ENCODE measurements at regions not wholly inside any gene's neighbourhood (a gene's known extent, or its start where the extent isn't known, plus 50 kb on each side); places are given as distances from the start of the nearest gene placed in this dataset.

DNA sequence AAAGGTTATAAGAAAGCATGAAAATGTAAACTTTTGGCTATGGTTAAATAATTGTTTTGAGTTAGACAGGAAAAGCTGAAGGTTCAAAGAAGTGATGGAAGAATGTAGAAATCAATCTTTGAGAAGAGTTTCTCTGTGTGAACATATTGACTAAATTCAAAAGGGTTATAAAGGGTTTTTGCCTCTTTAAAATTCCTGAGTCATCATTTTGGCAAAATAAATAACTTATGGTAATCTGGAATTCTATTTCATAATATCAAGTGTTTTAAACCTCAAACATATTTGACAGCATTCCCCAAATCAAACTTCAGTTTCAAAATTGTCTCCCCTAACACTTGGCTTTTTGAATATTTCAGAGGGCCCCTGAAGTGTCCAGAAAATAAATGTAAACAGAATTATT is 60.6 kb upstream of the SPINK5 start (continued):
- TF ChIP-seq, protein P1, sequence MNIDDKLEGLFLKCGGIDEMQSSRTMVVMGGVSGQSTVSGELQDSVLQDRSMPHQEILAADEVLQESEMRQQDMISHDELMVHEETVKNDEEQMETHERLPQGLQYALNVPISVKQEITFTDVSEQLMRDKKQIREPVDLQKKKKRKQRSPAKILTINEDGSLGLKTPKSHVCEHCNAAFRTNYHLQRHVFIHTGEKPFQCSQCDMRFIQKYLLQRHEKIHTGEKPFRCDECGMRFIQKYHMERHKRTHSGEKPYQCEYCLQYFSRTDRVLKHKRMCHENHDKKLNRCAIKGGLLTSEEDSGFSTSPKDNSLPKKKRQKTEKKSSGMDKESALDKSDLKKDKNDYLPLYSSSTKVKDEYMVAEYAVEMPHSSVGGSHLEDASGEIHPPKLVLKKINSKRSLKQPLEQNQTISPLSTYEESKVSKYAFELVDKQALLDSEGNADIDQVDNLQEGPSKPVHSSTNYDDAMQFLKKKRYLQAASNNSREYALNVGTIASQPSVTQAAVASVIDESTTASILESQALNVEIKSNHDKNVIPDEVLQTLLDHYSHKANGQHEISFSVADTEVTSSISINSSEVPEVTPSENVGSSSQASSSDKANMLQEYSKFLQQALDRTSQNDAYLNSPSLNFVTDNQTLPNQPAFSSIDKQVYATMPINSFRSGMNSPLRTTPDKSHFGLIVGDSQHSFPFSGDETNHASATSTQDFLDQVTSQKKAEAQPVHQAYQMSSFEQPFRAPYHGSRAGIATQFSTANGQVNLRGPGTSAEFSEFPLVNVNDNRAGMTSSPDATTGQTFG (tag by site-specific recombination; IDR thresholded peaks at IDR 0.05; ENCODE audit: borderline replicate concordance): no peak
- no peak for TF ChIP-seq ZNF341 (tag by site-specific recombination; IDR thresholded peaks at IDR 0.05; ENCODE audit: low read depth)
- TF ChIP-seq ZNF776 (tag by site-specific recombination; IDR thresholded peaks at IDR 0.05; ENCODE audit: borderline replicate concordance): no peak
- TF ChIP-seq ZNF571 (tag by site-specific recombination; IDR thresholded peaks at IDR 0.05): no peak
- TF ChIP-seq ZNF600 (tag by site-specific recombination; IDR thresholded peaks at IDR 0.05): no peak

- Histone ChIP-seq H3K9me3 (ENCODE audit: control insufficient read depth, insufficient read depth, low read depth, low read length) (no peaks in the 10 kb centered on the region), H3K4me1 (ENCODE audit: control insufficient read depth, insufficient read depth, low read length) (no peaks in the 10 kb centered on the region), H3K36me3 (ENCODE audit: control insufficient read depth in 2 of 2, insufficient read depth in 1 of 2, low read length in 2 of 2) (no peaks in the 10 kb centered on the region), H3K4me3 (ENCODE audit: low read depth, low read length) (no peak overlapping the region), H3K27ac (ENCODE audit: extremely low read depth, low read depth, low read length) (no peak overlapping the region)
- POLR2A ChIA-PET: no interaction called here
- CTCF ChIA-PET: no interaction called here
- TF ChIP-seq, protein P1 (tag by site-specific recombination; IDR thresholded peaks at IDR 0.05; ENCODE audit: borderline replicate concordance): no peak
- TF ChIP-seq BCL6B (tag by site-specific recombination; IDR thresholded peaks at IDR 0.05): no peak
- TF ChIP-seq ZNF521 (tag by site-specific recombination; IDR thresholded peaks at IDR 0.05): no peak
- TF ChIP-seq ZBTB26 (tag by site-specific recombination; optimal IDR thresholded peaks at IDR 0.05): no peak
- TF ChIP-seq INSM2 (tag by site-specific recombination; IDR thresholded peaks at IDR 0.05): no peak
- no peak for TF ChIP-seq ZNF138 (tag by site-specific recombination; IDR thresholded peaks at IDR 0.05; ENCODE audit: borderline replicate concordance)
- no peak for TF ChIP-seq ZNF571 (tag by site-specific recombination; IDR thresholded peaks at IDR 0.05)
- TF ChIP-seq, protein P2, sequence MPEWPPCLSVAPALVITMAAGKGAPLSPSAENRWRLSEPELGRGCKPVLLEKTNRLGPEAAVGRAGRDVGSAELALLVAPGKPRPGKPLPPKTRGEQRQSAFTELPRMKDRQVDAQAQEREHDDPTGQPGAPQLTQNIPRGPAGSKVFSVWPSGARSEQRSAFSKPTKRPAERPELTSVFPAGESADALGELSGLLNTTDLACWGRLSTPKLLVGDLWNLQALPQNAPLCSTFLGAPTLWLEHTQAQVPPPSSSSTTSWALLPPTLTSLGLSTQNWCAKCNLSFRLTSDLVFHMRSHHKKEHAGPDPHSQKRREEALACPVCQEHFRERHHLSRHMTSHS (tag by site-specific recombination; IDR thresholded peaks at IDR 0.05): no peak
- no peak for TF ChIP-seq KLF8 (tag by site-specific recombination; IDR thresholded peaks at IDR 0.05)
- TF ChIP-seq, protein P3, sequence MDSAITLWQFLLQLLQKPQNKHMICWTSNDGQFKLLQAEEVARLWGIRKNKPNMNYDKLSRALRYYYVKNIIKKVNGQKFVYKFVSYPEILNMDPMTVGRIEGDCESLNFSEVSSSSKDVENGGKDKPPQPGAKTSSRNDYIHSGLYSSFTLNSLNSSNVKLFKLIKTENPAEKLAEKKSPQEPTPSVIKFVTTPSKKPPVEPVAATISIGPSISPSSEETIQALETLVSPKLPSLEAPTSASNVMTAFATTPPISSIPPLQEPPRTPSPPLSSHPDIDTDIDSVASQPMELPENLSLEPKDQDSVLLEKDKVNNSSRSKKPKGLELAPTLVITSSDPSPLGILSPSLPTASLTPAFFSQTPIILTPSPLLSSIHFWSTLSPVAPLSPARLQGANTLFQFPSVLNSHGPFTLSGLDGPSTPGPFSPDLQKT (IDR thresholded peaks at IDR 0.05; ENCODE audit: borderline replicate concordance, low read depth, low read length): no peak
- TF ChIP-seq ZNF132 (tag by site-specific recombination; IDR thresholded peaks at IDR 0.05; ENCODE audit: borderline replicate concordance): no peak
- TF ChIP-seq, protein P4, sequence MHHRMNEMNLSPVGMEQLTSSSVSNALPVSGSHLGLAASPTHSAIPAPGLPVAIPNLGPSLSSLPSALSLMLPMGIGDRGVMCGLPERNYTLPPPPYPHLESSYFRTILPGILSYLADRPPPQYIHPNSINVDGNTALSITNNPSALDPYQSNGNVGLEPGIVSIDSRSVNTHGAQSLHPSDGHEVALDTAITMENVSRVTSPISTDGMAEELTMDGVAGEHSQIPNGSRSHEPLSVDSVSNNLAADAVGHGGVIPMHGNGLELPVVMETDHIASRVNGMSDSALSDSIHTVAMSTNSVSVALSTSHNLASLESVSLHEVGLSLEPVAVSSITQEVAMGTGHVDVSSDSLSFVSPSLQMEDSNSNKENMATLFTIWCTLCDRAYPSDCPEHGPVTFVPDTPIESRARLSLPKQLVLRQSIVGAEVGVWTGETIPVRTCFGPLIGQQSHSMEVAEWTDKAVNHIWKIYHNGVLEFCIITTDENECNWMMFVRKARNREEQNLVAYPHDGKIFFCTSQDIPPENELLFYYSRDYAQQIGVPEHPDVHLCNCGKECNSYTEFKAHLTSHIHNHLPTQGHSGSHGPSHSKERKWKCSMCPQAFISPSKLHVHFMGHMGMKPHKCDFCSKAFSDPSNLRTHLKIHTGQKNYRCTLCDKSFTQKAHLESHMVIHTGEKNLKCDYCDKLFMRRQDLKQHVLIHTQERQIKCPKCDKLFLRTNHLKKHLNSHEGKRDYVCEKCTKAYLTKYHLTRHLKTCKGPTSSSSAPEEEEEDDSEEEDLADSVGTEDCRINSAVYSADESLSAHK (tag by site-specific recombination; IDR thresholded peaks at IDR 0.05): no peak
- TF ChIP-seq ZNF350 (tag by site-specific recombination; IDR thresholded peaks at IDR 0.05): no peak
- TF ChIP-seq ZNF341 (tag by site-specific recombination; IDR thresholded peaks at IDR 0.05; ENCODE audit: low read depth): no peak
- TF ChIP-seq, protein P5, sequence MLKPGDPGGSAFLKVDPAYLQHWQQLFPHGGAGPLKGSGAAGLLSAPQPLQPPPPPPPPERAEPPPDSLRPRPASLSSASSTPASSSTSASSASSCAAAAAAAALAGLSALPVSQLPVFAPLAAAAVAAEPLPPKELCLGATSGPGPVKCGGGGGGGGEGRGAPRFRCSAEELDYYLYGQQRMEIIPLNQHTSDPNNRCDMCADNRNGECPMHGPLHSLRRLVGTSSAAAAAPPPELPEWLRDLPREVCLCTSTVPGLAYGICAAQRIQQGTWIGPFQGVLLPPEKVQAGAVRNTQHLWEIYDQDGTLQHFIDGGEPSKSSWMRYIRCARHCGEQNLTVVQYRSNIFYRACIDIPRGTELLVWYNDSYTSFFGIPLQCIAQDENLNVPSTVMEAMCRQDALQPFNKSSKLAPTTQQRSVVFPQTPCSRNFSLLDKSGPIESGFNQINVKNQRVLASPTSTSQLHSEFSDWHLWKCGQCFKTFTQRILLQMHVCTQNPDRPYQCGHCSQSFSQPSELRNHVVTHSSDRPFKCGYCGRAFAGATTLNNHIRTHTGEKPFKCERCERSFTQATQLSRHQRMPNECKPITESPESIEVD (tag by site-specific recombination; IDR thresholded peaks at IDR 0.05): no peak
- TF ChIP-seq ZBTB6 (tag by site-specific recombination; IDR thresholded peaks at IDR 0.05): no peak
Observed at GRCh38 chr5:148002451-148002850, 61.3 kb upstream of the SPINK5 start.

Data from HEK293 (cell line).